ENCODE measurements at regions not wholly inside any gene's neighbourhood (a gene's known extent, or its start where the extent isn't known, plus 50 kb on each side); places are given as distances from the start of the nearest gene placed in this dataset.

DNA sequence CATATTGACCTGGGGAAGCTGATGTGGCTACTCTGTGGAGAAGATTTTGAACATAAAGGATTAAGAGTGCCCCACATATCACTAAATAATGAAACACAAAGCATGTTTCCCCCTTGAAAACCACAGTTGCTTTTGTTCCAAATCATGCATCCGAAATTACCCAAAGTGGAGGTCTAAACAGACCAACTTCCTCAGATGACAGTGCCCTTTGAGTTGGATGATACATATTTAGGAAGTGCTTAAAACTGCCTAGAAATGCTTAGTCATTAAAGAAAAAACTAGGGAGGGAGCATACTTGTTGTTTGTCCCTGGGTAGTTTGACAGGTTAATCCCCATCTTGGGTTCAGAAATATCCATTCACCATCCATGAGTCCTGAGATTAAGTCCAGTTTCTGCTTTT, 1070.3 kb downstream of the SUCLG1 start:
- Histone ChIP-seq H3K4me3 (no peak overlapping the region), H3K9me3 (no peaks in the 10 kb centered on the region), H3K27me3 (no peaks in the 10 kb centered on the region), H3K36me3 (no peaks in the 10 kb centered on the region), H3K27ac (no peak overlapping the region), H3K4me1 (ENCODE audit: insufficient read depth) (no peaks in the 10 kb centered on the region)
- 80 to 90% (median 88%) methylated on average over 1 of the region's 1 CpG for WGBS, 3 donors
- no peak for DNase-seq
- TF ChIP-seq POLR2A (IDR thresholded peaks at IDR 0.05) (no peak), EP300 (IDR thresholded peaks at IDR 0.05) (no peak)
- TF ChIP-seq, protein P1, sequence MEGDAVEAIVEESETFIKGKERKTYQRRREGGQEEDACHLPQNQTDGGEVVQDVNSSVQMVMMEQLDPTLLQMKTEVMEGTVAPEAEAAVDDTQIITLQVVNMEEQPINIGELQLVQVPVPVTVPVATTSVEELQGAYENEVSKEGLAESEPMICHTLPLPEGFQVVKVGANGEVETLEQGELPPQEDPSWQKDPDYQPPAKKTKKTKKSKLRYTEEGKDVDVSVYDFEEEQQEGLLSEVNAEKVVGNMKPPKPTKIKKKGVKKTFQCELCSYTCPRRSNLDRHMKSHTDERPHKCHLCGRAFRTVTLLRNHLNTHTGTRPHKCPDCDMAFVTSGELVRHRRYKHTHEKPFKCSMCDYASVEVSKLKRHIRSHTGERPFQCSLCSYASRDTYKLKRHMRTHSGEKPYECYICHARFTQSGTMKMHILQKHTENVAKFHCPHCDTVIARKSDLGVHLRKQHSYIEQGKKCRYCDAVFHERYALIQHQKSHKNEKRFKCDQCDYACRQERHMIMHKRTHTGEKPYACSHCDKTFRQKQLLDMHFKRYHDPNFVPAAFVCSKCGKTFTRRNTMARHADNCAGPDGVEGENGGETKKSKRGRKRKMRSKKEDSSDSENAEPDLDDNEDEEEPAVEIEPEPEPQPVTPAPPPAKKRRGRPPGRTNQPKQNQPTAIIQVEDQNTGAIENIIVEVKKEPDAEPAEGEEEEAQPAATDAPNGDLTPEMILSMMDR (IDR thresholded peaks at IDR 0.05) = no peak
- intact Hi-C loops (cut with DNase I) = no loop called here

DNA sequence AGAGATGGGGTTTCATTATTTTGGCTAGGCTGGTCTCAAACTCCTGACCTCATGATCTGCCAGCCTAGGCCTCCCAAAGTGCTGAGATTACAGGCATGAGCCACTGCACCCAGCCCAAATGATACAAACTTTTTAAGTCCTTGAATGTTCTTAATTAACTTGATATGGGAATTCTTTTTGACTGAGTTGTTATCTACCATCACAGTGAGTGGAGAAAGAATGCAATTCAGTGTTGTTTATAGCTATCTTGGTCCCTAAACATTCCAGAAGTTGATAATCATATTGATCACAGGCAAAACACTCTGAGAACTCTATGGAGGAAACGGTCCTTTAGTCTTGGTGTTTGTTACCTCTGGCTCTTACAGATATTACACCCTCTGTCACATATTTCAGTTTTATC, 1072.5 kb downstream of the SUCLG1 start:
- H3K9me3 ChIP-seq = no peaks in the 10 kb centered on the region
- intact Hi-C loops (cut with DNase I) = no loop called here
- 55 to 68% (median 64%) methylated on average over 1 of the region's 1 CpG for WGBS, 3 donors
- no peak for DNase-seq
- H3K36me3 ChIP-seq = no peaks in the 10 kb centered on the region
- no peaks in the 10 kb centered on the region for H3K4me1 ChIP-seq (ENCODE audit: insufficient read depth)
- no peaks in the 10 kb centered on the region for H3K27me3 ChIP-seq
- no peak overlapping the region for H3K27ac ChIP-seq
- no peak for TF ChIP-seq POLR2A (IDR thresholded peaks at IDR 0.05)
- TF ChIP-seq, protein P1 (IDR thresholded peaks at IDR 0.05) = no peak
- no peak for TF ChIP-seq EP300 (IDR thresholded peaks at IDR 0.05)
- H3K4me3 ChIP-seq = no peak overlapping the region

DNA sequence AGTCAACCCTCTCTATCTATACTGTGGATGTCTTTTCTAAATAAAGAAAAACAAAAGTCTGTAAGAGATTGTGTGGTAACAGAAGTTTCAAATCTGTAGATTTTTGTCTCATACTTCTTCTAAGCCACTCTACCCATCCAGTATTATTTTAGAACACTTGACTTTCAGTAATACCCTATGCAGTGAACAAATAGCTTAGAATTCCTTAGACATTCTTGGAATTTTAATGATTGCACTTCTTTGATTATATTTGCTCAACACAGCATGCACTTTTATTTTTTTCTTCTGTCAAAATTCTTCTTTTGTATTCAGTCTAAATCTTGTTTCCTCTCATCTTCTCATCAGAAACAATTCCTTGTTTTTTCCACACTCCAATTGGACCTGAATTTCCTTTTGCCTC, 1080.2 kb downstream of the SUCLG1 start:
- intact Hi-C loops (cut with DNase I) = no loop called here
- Histone ChIP-seq H3K4me1 (ENCODE audit: insufficient read depth) (no peaks in the 10 kb centered on the region), H3K9me3 (no peaks in the 10 kb centered on the region), H3K36me3 (no peaks in the 10 kb centered on the region), H3K27ac (no peak overlapping the region), H3K27me3 (no peaks in the 10 kb centered on the region), H3K4me3 (no peak overlapping the region)
- TF ChIP-seq, protein P1 (IDR thresholded peaks at IDR 0.05) = no peak
- no peak for TF ChIP-seq EP300 (IDR thresholded peaks at IDR 0.05)
- TF ChIP-seq POLR2A (IDR thresholded peaks at IDR 0.05) = no peak
- DNase-seq = no peak

DNA sequence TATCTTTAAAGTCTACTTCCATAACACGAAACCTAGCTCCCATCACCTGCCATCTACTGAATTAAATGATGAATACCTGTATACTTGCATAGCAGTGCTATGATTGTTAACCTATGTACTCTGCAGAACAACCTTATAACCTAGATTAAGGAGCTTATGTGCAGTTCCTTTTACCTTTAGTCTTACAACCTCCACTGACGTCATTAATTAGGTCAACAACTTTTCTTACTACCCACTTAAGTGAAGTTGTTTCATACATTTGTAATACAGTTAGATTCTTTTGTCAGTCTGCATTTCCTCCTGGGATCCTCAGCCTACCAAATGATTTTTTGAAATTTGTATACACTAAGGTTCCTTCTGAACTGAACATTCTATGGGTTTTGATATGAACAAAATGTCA, 1082.3 kb downstream of the SUCLG1 start:
- Histone ChIP-seq H3K4me3 (no peak overlapping the region), H3K36me3 (no peaks in the 10 kb centered on the region), H3K9me3 (no peaks in the 10 kb centered on the region), H3K27me3 (no peaks in the 10 kb centered on the region), H3K4me1 (ENCODE audit: insufficient read depth) (no peaks in the 10 kb centered on the region), H3K27ac (no peak overlapping the region)
- no peak for DNase-seq
- intact Hi-C loops (cut with DNase I) = no loop called here
- no peak for TF ChIP-seq POLR2A (IDR thresholded peaks at IDR 0.05)
- TF ChIP-seq, protein P1 (IDR thresholded peaks at IDR 0.05) = no peak
- 78 to 80% (median 80%) methylated on average over 2 of the region's 2 CpGs for WGBS, 3 donors

DNA sequence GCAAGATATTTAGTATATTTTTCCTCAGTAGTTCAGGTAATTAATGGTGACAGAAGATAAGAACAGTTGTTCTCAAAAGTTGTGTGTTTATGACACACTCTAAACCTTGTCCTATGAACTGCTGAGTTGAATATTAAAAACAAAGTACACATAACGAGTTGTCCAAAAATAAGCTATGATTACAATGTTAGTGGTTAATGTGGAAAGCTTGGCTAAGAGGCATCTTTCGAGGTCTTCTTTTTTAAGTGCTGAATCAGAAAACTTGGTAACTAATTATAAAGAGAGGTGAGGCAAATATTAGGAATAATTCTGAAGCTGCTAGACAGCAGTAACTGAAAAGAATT, 1088.7 kb downstream of the SUCLG1 start:
- Histone ChIP-seq H3K27ac (no peak overlapping the region), H3K27me3 (no peaks in the 10 kb centered on the region), H3K36me3 (no peaks in the 10 kb centered on the region), H3K4me3 (no peak overlapping the region), H3K4me1 (ENCODE audit: insufficient read depth) (no peaks in the 10 kb centered on the region), H3K9me3 (no peaks in the 10 kb centered on the region)
- no peak for DNase-seq
- TF ChIP-seq POLR2A (IDR thresholded peaks at IDR 0.05) (no peak), EP300 (IDR thresholded peaks at IDR 0.05) (no peak)
- TF ChIP-seq, protein P1 (IDR thresholded peaks at IDR 0.05) = no peak
- 24 to 50% (median 41%) methylated on average over 2 of the region's 2 CpGs for WGBS, 3 donors
- intact Hi-C loops (cut with DNase I) = no loop called here

Data from ovary (tissue), 7 donors.